ENCODE measurements at regions not wholly inside any gene's neighbourhood (a gene's known extent, or its start where the extent isn't known, plus 50 kb on each side); places are given as distances from the start of the nearest gene placed in this dataset.

GRCh38 chr21:24894324-24894723 is 713.0 kb downstream of the MRPL39 start:
- in situ Hi-C loops (cut with HindIII; ENCODE audit: low sequenced_read_pairs), result no loop called here
- H3K4me3 ChIP-seq (ENCODE audit: low read depth, low read length), result no peak overlapping the region
- no peak for DNase-seq (ENCODE audit: low read depth, low spot score)
- TF ChIP-seq CTCF (IDR thresholded peaks at IDR 0.05; ENCODE audit: low read depth, low read length), result no peak

GRCh38 chr21:24890021-24890420 is 717.3 kb downstream of the MRPL39 start:
- no peak for TF ChIP-seq CTCF (IDR thresholded peaks at IDR 0.05; ENCODE audit: low read depth, low read length)
- in situ Hi-C loops (cut with HindIII; ENCODE audit: low sequenced_read_pairs), result no loop called here
- DNase-seq (ENCODE audit: low read depth, low spot score), result no peak
- no peak overlapping the region for H3K4me3 ChIP-seq (ENCODE audit: low read depth, low read length)

GRCh38 chr21:24881506-24881905 is 725.8 kb downstream of the MRPL39 start:
- DNase-seq (ENCODE audit: low read depth, low spot score), result no peak
- in situ Hi-C loops (cut with HindIII; ENCODE audit: low sequenced_read_pairs), result no loop called here
- no peak for TF ChIP-seq CTCF (IDR thresholded peaks at IDR 0.05; ENCODE audit: low read depth, low read length)
- no peak overlapping the region for H3K4me3 ChIP-seq (ENCODE audit: low read depth, low read length)

GRCh38 chr21:24870633-24871032 is 736.6 kb downstream of the MRPL39 start:
- H3K4me3 ChIP-seq (ENCODE audit: low read depth, low read length), result no peak overlapping the region
- in situ Hi-C loops (cut with HindIII; ENCODE audit: low sequenced_read_pairs), result no loop called here
- no peak for DNase-seq (ENCODE audit: low read depth, low spot score)
- no peak for TF ChIP-seq CTCF (IDR thresholded peaks at IDR 0.05; ENCODE audit: low read depth, low read length)

GRCh38 chr21:24869862-24870261 is 737.4 kb downstream of the MRPL39 start:
- TF ChIP-seq CTCF (IDR thresholded peaks at IDR 0.05; ENCODE audit: low read depth, low read length), result no peak
- in situ Hi-C loops (cut with HindIII; ENCODE audit: low sequenced_read_pairs), result no loop called here
- no peak overlapping the region for H3K4me3 ChIP-seq (ENCODE audit: low read depth, low read length)
- DNase-seq (ENCODE audit: low read depth, low spot score), result no peak

GRCh38 chr21:24868117-24868516 is 739.2 kb downstream of the MRPL39 start:
- TF ChIP-seq CTCF (IDR thresholded peaks at IDR 0.05; ENCODE audit: low read depth, low read length), result no peak
- in situ Hi-C loops (cut with HindIII; ENCODE audit: low sequenced_read_pairs), result no loop called here
- H3K4me3 ChIP-seq (ENCODE audit: low read depth, low read length), result no peak overlapping the region
- DNase-seq (ENCODE audit: low read depth, low spot score), result no peak

- no peak for TF ChIP-seq CTCF (IDR thresholded peaks at IDR 0.05; ENCODE audit: low read depth, low read length)
- DNase-seq (ENCODE audit: low read depth, low spot score), result no peak
- H3K4me3 ChIP-seq (ENCODE audit: low read depth, low read length), result no peak overlapping the region
- in situ Hi-C loops (cut with HindIII; ENCODE audit: low sequenced_read_pairs), result no loop called here
Measured at GRCh38 chr21:24861471-24861870, 745.8 kb downstream of the MRPL39 start.
